ENCODE measurements at regions not wholly inside any gene's neighbourhood (a gene's known extent, or its start where the extent isn't known, plus 50 kb on each side); places are given as distances from the start of the nearest gene placed in this dataset.

DNA sequence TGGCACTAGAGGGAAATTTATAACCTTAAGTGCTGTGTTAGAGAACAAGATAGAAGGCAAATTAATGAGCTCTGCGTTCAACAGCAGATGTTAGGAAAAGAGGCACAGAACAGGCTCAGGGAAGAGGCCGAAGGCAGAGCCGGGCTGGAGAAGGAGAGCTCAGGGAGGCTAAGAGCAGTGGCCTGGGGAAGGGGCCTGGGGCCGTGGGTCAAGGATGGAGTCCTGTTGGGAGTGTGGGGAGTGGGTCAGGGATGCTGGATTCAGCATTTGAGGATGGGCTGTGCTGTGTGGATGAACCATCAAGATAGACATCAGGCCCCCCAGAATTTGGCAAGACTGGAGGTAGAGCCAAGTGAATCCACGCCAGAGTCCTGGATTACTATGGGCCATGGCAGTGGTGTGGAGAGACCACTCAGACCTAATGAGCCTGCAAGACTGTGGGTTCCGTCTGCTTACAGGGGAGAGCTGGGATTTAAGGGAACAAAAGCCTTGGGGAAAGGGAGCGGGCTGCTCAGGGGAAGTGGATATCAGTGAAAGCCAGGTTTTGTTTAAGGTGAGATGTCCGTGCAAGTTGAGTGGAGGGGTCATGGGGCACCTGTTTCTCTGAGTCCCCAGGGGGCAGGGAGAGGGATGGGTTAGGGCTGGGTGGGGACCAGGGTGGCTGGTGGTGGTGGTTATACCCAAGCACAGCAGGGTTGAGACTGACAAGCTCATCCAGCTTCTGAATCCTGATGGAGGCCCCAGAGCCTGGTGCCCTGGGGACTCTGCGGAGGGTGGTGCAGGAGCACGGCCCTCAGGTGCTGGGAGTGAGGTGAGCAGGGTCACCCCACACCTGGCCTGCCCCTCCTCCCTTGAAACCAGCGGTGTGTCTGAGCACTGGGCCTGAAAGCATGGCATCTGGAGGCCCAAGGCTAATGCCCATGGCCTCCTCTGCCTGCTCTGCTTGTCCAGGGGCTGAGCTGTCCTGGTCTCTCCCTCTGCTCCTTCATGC, 101.7 kb downstream of the BMS1 start:
- ATAC-seq (ENCODE audit: low read depth) (no peak), DNase-seq (no peak)
- 55% methylated on average over 4 of the region's 11 CpGs; no CpG with 5 or more reads in 1 of the 2 experiments for WGBS, 2 experiments (ENCODE audit: extremely low coverage in 2 of 2, insufficient read length in 1 of 2)
- H2BK15ac ChIP-seq (ENCODE audit: low read depth, low read length): no peak overlapping the region
- no peak overlapping the region for H4K5ac ChIP-seq (ENCODE audit: low read depth, low read length)
- H3K14ac ChIP-seq (replicated peaks; ENCODE audit: low read depth, low read length): no peak overlapping the region
- H2AK9ac ChIP-seq (replicated peaks; ENCODE audit: low read depth, low read length, poor library complexity): no peak overlapping the region
- no peak overlapping the region for H2BK20ac ChIP-seq (ENCODE audit: low read depth, low read length)
- no peak overlapping the region for H4K8ac ChIP-seq (ENCODE audit: low read depth in 2 of 2, low read length in 2 of 2)
- no peak overlapping the region for H3K23ac ChIP-seq (ENCODE audit: low read depth, low read length)
- H3K4ac ChIP-seq (ENCODE audit: low read depth, low read length): no peak overlapping the region
- no peaks in the 10 kb centered on the region for H3K36me3 ChIP-seq (ENCODE audit: control insufficient read depth, insufficient read depth, low read length)
- no TSS peak for BruUV-seq (replicated peaks)
- CTCF ChIA-PET: no interaction called here
- H4K91ac ChIP-seq (ENCODE audit: insufficient read depth, low read depth, low read length): no peak overlapping the region
- H2BK120ac ChIP-seq (ENCODE audit: low read depth, low read length): no peak overlapping the region
- H3K4me3 ChIP-seq (ENCODE audit: insufficient read depth, low read depth, low read length): no peak overlapping the region
- POLR2A ChIA-PET (ENCODE audit: unreplicated experiment): no interaction called here
- H3K27me3 ChIP-seq (ENCODE audit: control insufficient read depth, insufficient read depth, low read length): no peaks in the 10 kb centered on the region
- H3K56ac ChIP-seq (ENCODE audit: extremely low read depth, insufficient read depth, low read length): no peak overlapping the region
- H2AK5ac ChIP-seq (ENCODE audit: low read depth, low read length): no peak overlapping the region
- no peak for TF ChIP-seq BHLHE40 (IDR thresholded peaks at IDR 0.05; ENCODE audit: low read depth, low read length)
- TF ChIP-seq MAZ (IDR thresholded peaks at IDR 0.05; ENCODE audit: borderline replicate concordance, low read depth, low read length): no peak
- no peak for TF ChIP-seq USF2 (IDR thresholded peaks at IDR 0.05; ENCODE audit: low read depth, low read length)
- TF ChIP-seq RAD21 (IDR thresholded peaks at IDR 0.05; ENCODE audit: low read length): no peak
- TF ChIP-seq, protein P1, sequence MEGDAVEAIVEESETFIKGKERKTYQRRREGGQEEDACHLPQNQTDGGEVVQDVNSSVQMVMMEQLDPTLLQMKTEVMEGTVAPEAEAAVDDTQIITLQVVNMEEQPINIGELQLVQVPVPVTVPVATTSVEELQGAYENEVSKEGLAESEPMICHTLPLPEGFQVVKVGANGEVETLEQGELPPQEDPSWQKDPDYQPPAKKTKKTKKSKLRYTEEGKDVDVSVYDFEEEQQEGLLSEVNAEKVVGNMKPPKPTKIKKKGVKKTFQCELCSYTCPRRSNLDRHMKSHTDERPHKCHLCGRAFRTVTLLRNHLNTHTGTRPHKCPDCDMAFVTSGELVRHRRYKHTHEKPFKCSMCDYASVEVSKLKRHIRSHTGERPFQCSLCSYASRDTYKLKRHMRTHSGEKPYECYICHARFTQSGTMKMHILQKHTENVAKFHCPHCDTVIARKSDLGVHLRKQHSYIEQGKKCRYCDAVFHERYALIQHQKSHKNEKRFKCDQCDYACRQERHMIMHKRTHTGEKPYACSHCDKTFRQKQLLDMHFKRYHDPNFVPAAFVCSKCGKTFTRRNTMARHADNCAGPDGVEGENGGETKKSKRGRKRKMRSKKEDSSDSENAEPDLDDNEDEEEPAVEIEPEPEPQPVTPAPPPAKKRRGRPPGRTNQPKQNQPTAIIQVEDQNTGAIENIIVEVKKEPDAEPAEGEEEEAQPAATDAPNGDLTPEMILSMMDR (conservative IDR thresholded peaks at IDR 0.05; ENCODE audit: low read depth, low read length): no peak
- TF ChIP-seq POLR2A (IDR thresholded peaks at IDR 0.05; ENCODE audit: low read depth, low read length): no peak
- no peak for TF ChIP-seq NFE2L2 (IDR thresholded peaks at IDR 0.05; ENCODE audit: low read depth, low read length)
- TF ChIP-seq MAFK (IDR thresholded peaks at IDR 0.05; ENCODE audit: low read depth, low read length): no peak
- no peak for TF ChIP-seq CEBPB (IDR thresholded peaks at IDR 0.05; ENCODE audit: low read depth, low read length)
- TF ChIP-seq FOS (IDR thresholded peaks at IDR 0.05; ENCODE audit: low read depth, low read length): no peak
- TF ChIP-seq, protein P2, sequence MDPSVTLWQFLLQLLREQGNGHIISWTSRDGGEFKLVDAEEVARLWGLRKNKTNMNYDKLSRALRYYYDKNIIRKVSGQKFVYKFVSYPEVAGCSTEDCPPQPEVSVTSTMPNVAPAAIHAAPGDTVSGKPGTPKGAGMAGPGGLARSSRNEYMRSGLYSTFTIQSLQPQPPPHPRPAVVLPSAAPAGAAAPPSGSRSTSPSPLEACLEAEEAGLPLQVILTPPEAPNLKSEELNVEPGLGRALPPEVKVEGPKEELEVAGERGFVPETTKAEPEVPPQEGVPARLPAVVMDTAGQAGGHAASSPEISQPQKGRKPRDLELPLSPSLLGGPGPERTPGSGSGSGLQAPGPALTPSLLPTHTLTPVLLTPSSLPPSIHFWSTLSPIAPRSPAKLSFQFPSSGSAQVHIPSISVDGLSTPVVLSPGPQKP (IDR thresholded peaks at IDR 0.05; ENCODE audit: borderline replicate concordance, low read depth, low read length): no peak
- TF ChIP-seq RCOR1 (IDR thresholded peaks at IDR 0.05; ENCODE audit: insufficient replicate concordance, low read length): no peak
- no peak for TF ChIP-seq MXI1 (IDR thresholded peaks at IDR 0.05; ENCODE audit: borderline replicate concordance, low read depth, low read length)
- no peak overlapping the region for H3K9ac ChIP-seq (ENCODE audit: low read depth, low read length)
- intact Hi-C loops (cut with micrococcal nuclease): no loop called here
- H4K20me1 ChIP-seq (ENCODE audit: insufficient read depth, low read length): no peaks in the 10 kb centered on the region
- H3K27ac ChIP-seq (ENCODE audit: insufficient read depth, low read length): no peak overlapping the region
- no peak overlapping the region for H2BK5ac ChIP-seq (ENCODE audit: low read depth, low read length, poor library complexity, severe bottlenecking)
- H3K9me3 ChIP-seq (ENCODE audit: control insufficient read depth, insufficient read depth, low read length): peaks cover 2% of the 10 kb centered on the region; the same call in 1 of the 2 replicates
- no peaks in the 10 kb centered on the region for H3K4me1 ChIP-seq (ENCODE audit: control insufficient read depth, insufficient read depth, low read length)
- in situ Hi-C loops (cut with MboI; ENCODE audit: low sequenced_read_pairs): loop anchor here (25.0 kb wide), 1 partner anchor 178 kb away; no protein-coding TSS in a partner anchor
- no peaks in the 10 kb centered on the region for H3K79me1 ChIP-seq (ENCODE audit: low read depth in 1 of 2, low read length in 2 of 2)
- H3K4me2 ChIP-seq (ENCODE audit: low read depth, low read length): no peak overlapping the region
- H2AFZ ChIP-seq (replicated peaks; ENCODE audit: low read length, poor library complexity): no peak overlapping the region
- dilution Hi-C loops (cut with HindIII; ENCODE audit: low sequenced_read_pairs, unreplicated experiment): no loop called here
- H3K18ac ChIP-seq (ENCODE audit: low read depth, low read length): no peak overlapping the region
- no peaks in the 10 kb centered on the region for H3K9me1 ChIP-seq (ENCODE audit: insufficient read depth, low read length)

Measured in IMR-90 (cell line).